DOHH2 (cell line): ENCODE measurements at regions not wholly inside any gene's neighbourhood (a gene's known extent, or its start where the extent isn't known, plus 50 kb on each side); places are given as distances from the start of the nearest gene placed in this dataset.

Source experiments
- H3F3A ChIP-seq: fragments of 200-600 bp; sonication (generic), shearing (Covaris generic); 2 replicates; pipeline ENCODE4 v1.6.0; 2016; ENCODE audit warnings: antibody characterized with exemption, mild to moderate bottlenecking; ENCODE audit not compliant: control insufficient read depth, insufficient read depth
- H3K27ac ChIP-seq: fragments of 200-600 bp; sonication (generic); 2 replicates; pipeline ENCODE4 v1.5.1; 2014; ENCODE audit warnings: low read depth, mild to moderate bottlenecking, low read length, moderate library complexity
- H3K27me3 ChIP-seq: fragments of 200-600 bp; sonication (generic); 2 replicates; pipeline ENCODE4 v1.6.1; 2014; ENCODE audit warnings: mild to moderate bottlenecking, low read length, mixed read lengths; ENCODE audit not compliant: control insufficient read depth
- H3K36me3 ChIP-seq: fragments of 200-600 bp; sonication (generic); 2 replicates; pipeline ENCODE4 v1.6.1; 2014; ENCODE audit warnings: mild to moderate bottlenecking, low read length, moderate library complexity, mixed read lengths; ENCODE audit not compliant: control insufficient read depth
- H3K4me1 ChIP-seq: fragments of 200-600 bp; sonication (generic); 2 replicates; pipeline ENCODE4 v1.6.1; 2014; ENCODE audit warnings: mild to moderate bottlenecking, low read length, mixed read lengths; ENCODE audit not compliant: control insufficient read depth
- H3K4me2 ChIP-seq: fragments of 200-600 bp; sonication (generic); 2 replicates; pipeline ENCODE4 v1.6.0; 2014; ENCODE audit warnings: mild to moderate bottlenecking, low read length, moderate library complexity
- H3K4me3 ChIP-seq: fragments of 200-600 bp; sonication (generic); 2 replicates; pipeline ENCODE4 v1.5.1; 2014; ENCODE audit warnings: mild to moderate bottlenecking, low read length, mixed read lengths
- H3K79me2 ChIP-seq: fragments of 200-600 bp; sonication (generic); 2 replicates; pipeline ENCODE4 v1.6.1; 2014; ENCODE audit warnings: mild to moderate bottlenecking, low read length, mixed read lengths; ENCODE audit not compliant: control insufficient read depth
- H3K9me2 ChIP-seq: fragments of 200-600 bp; sonication (generic); replicated peaks from 2 replicates; pipeline ENCODE4 v1.6.1; 2014; ENCODE audit warnings: mild to moderate bottlenecking, low read length, mixed read lengths; ENCODE audit not compliant: control insufficient read depth
- H3K9me3 ChIP-seq: fragments of 200-600 bp; sonication (generic); 2 replicates; pipeline ENCODE4 v1.6.1; 2014; ENCODE audit warnings: antibody characterized with exemption, low read length, mixed read lengths; ENCODE audit not compliant: control insufficient read depth, insufficient read depth
- H4K20me1 ChIP-seq: fragments of 200-600 bp; sonication (generic); 2 replicates; pipeline ENCODE4 v1.6.0; 2014; ENCODE audit warnings: low read depth, mild to moderate bottlenecking, antibody characterized with exemption, low read length, moderate library complexity; ENCODE audit not compliant: control insufficient read depth, insufficient read depth
- EZH2phosphoT487 ChIP-seq: fragments of 200-600 bp; sonication (generic); IDR thresholded peaks from 2 replicates; pipeline ENCODE4 v1.6.1; 2017; ENCODE audit warnings: borderline replicate concordance, mild to moderate bottlenecking, antibody characterized with exemption, low read length, moderate library complexity, mixed read lengths
- TF ChIP-seq, protein P1 (sequence below): fragments of 200-600 bp; sonication (generic); IDR thresholded peaks from one replicate; pipeline ENCODE4 v1.5.1; 2014; ENCODE audit warnings: antibody characterized with exemption, mild to moderate bottlenecking, low read depth, low read length; ENCODE audit not compliant: poor library complexity, severe bottlenecking

DNA sequence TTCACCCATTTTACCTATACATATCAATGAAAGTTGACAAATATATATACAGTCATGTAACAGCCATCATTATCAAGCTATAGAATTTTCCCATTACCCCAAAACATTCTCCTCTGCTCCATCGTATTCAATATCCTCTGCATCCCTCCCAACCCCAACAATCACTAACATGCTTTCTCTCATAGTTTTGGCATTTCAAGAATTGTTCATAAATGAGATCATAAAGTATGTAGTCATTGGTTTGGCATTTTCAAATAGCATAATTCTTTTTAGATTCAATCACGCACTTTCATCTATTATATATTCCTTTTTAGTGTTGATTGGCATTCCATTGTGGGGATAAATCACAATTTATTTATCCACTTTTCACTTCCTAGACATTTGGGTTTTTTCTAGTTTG, 866.0 kb upstream of the TMEM132C start:
- Histone ChIP-seq H3K27ac (no peak overlapping the region), H3K9me2 (no peaks in the 10 kb centered on the region), H3K36me3 (no peaks in the 10 kb centered on the region), H3K79me2 (no peaks in the 10 kb centered on the region), H3K4me3 (no peak overlapping the region), H3F3A (no peaks in the 10 kb centered on the region), H4K20me1 (no peaks in the 10 kb centered on the region), H3K27me3 (no peaks in the 10 kb centered on the region), H3K4me1 (no peaks in the 10 kb centered on the region), H3K9me3 (no peaks in the 10 kb centered on the region), H3K4me2 (no peak overlapping the region)
- TF ChIP-seq, protein P1, sequence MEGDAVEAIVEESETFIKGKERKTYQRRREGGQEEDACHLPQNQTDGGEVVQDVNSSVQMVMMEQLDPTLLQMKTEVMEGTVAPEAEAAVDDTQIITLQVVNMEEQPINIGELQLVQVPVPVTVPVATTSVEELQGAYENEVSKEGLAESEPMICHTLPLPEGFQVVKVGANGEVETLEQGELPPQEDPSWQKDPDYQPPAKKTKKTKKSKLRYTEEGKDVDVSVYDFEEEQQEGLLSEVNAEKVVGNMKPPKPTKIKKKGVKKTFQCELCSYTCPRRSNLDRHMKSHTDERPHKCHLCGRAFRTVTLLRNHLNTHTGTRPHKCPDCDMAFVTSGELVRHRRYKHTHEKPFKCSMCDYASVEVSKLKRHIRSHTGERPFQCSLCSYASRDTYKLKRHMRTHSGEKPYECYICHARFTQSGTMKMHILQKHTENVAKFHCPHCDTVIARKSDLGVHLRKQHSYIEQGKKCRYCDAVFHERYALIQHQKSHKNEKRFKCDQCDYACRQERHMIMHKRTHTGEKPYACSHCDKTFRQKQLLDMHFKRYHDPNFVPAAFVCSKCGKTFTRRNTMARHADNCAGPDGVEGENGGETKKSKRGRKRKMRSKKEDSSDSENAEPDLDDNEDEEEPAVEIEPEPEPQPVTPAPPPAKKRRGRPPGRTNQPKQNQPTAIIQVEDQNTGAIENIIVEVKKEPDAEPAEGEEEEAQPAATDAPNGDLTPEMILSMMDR: no peak
- TF ChIP-seq EZH2phosphoT487: no peak

GRCh38 chr12:127401536-127401935, 865.4 kb upstream of the TMEM132C start:
- H3F3A ChIP-seq: no peaks in the 10 kb centered on the region
- no peaks in the 10 kb centered on the region for H3K27me3 ChIP-seq
- no peaks in the 10 kb centered on the region for H3K9me3 ChIP-seq
- no peak overlapping the region for H3K27ac ChIP-seq
- no peak overlapping the region for H3K4me2 ChIP-seq
- H3K36me3 ChIP-seq: no peaks in the 10 kb centered on the region
- no peaks in the 10 kb centered on the region for H3K79me2 ChIP-seq
- H3K4me1 ChIP-seq: no peaks in the 10 kb centered on the region
- no peak overlapping the region for H3K4me3 ChIP-seq
- H4K20me1 ChIP-seq: no peaks in the 10 kb centered on the region
- TF ChIP-seq, protein P1: no peak
- no peak for TF ChIP-seq EZH2phosphoT487
- H3K9me2 ChIP-seq: no peaks in the 10 kb centered on the region

GRCh38 chr12:127411166-127411915, 855.6 kb upstream of the TMEM132C start:
- Histone ChIP-seq H4K20me1 (no peaks in the 10 kb centered on the region), H3K27ac (no peak overlapping the region), H3K36me3 (no peaks in the 10 kb centered on the region), H3F3A (no peaks in the 10 kb centered on the region), H3K4me3 (no peak overlapping the region), H3K4me1 (no peaks in the 10 kb centered on the region), H3K9me2 (no peaks in the 10 kb centered on the region), H3K4me2 (no peak overlapping the region), H3K79me2 (no peaks in the 10 kb centered on the region), H3K9me3 (no peaks in the 10 kb centered on the region), H3K27me3 (no peaks in the 10 kb centered on the region)
- TF ChIP-seq, protein P1: no peak
- no peak for TF ChIP-seq EZH2phosphoT487
